Keratinocyte (primary cell): ENCODE measurements at regions not wholly inside any gene's neighbourhood (a gene's known extent, or its start where the extent isn't known, plus 50 kb on each side); places are given as distances from the start of the nearest gene placed in this dataset.

Experiments used
- CTCF ChIP-seq, 3 experiments: IDR thresholded peaks in 1 of 3; conservative IDR thresholded peaks in 1 of 3; optimal IDR thresholded peaks in 1 of 3; 2 replicates in 2 of 3; 3 replicates in 1 of 3; pipeline versions ENCODE3 to v1.5.1; 2011; ENCODE audit warnings: low read length in 3 of 3, mild to moderate bottlenecking in 3 of 3, moderate library complexity in 2 of 3, control low read depth in 1 of 3, inconsistent platforms in 1 of 3; ENCODE audit not compliant: insufficient read depth in 2 of 3; ENCODE audit errors: extremely low read depth in 1 of 3
- EZH2 ChIP-seq: IDR thresholded peaks from one replicate; pipeline ENCODE4 v1.6.1; 2012; ENCODE audit warnings: inconsistent platforms, mild to moderate bottlenecking, low read length, moderate library complexity

GRCh38 chr11:10386861-10387205 lies 68.2 kb upstream of the AMPD3 start:
- TF ChIP-seq CTCF (optimal IDR thresholded peaks at IDR 0.05 in 1 of 3, IDR thresholded peaks at IDR 0.05 in 1 of 3, conservative IDR thresholded peaks at IDR 0.05 in 1 of 3; ENCODE audit: extremely low read depth in 1 of 3, insufficient read depth in 2 of 3, low read length in 3 of 3), result no peak
- TF ChIP-seq EZH2, result no peak
